Activated naive CD4-positive, alpha-beta T cell (primary cell): ENCODE measurements at regions not wholly inside any gene's neighbourhood (a gene's known extent, or its start where the extent isn't known, plus 50 kb on each side); places are given as distances from the start of the nearest gene placed in this dataset.

Source experiments
- DNase-seq, 4 experiments: peaks; one replicate each; lab custom pipeline; 2025; lab: John Stamatoyannopoulos, UW

DNA sequence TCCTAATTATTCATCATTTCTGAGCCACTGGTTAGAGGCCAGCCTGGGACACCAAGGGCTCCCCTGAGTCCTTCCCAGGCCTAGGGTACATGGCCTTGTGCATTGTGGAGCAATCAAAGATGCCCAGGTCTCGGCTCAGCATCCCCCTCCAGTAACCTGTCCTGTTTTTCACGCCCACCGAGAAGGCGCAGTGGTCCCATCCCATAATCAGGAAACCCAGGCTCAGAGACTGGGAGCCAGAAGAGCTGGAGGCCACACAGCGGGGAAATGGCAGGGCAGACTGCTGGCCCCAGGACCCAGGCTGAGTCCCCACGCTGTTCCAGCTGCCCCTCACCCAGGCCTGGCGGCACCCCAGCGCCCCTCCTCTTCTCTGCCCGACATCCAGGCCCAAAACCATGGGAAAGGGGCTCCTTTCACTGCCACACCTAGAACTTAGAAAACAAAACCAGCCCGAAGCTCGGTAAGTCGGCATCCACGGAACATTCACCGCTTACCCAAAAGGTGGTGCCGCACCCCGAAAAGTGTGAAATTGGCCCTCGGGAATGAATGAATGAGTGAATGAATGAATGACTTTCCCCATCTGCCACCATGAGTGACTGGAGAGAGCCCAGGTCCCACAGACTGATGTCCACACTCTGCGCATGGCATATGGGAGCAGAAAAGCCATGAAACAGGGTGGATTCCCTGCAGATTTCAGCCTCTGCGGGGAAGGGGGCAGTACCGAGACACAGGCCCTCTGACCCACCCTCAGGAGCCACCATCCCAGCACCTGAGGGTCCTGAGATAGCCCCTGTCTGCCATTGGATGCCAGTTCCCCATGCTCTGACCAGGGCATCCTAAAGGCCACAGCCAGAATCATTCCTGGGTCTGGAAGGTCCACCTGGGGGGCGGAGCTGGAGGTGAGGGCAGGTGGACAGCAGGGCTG lies 132.5 kb downstream of the OLFM1 start:
- no peak for DNase-seq

DNA sequence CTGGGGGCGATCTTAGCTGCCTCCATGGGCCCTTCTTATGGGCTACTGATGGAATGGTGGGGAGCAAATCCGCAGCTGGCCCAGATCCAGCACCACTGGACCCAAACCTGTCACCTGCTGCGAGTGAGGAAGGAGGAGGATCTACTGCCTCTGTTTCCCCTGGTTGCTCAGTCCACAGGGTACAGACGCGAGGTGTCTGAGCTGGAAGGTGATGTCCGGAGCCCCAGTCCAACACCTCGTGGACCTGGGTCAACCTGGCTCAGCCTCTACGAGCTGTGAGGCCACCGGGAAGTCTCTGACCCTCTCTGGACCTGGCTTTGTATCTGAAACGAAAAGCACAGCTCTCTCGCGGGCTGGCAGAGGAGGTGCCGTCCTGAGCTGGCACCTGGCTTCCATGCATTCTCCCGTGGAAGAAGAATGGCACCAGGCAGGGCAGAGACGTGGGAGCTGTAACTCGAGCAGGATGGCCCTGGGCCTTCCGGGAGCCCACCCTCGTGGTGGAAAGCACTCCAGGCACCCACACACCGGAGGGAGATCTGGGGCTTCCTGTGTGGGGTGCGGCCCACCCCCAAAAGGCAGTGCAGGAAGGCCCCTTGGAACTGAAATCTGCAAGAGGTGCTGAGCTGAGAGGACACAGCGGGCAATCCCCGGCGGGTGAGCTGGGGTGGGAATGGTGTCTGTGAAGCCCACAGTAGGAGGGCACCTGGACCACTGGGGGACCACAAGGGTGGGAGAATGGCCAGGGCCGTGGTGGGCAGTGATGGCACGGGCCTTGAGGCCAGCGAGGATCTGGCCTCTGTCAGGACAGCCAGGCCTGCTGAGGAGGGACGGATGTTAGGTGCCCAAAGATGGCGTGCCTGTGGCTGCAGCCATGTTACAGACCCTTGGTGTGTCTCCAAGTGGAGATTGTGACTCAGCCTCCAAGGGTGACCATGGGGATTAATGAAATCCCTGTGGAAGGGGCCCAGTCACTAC lies 133.4 kb downstream of the OLFM1 start:
- DNase-seq, result no peak

- no peak for DNase-seq
These were observed 134.1 kb downstream of the OLFM1 start for GRCh38 chr9:135221576-135221950.

GRCh38 chr9:135221951-135222631 lies 134.6 kb downstream of the OLFM1 start:
- DNase-seq, result no peak

DNA sequence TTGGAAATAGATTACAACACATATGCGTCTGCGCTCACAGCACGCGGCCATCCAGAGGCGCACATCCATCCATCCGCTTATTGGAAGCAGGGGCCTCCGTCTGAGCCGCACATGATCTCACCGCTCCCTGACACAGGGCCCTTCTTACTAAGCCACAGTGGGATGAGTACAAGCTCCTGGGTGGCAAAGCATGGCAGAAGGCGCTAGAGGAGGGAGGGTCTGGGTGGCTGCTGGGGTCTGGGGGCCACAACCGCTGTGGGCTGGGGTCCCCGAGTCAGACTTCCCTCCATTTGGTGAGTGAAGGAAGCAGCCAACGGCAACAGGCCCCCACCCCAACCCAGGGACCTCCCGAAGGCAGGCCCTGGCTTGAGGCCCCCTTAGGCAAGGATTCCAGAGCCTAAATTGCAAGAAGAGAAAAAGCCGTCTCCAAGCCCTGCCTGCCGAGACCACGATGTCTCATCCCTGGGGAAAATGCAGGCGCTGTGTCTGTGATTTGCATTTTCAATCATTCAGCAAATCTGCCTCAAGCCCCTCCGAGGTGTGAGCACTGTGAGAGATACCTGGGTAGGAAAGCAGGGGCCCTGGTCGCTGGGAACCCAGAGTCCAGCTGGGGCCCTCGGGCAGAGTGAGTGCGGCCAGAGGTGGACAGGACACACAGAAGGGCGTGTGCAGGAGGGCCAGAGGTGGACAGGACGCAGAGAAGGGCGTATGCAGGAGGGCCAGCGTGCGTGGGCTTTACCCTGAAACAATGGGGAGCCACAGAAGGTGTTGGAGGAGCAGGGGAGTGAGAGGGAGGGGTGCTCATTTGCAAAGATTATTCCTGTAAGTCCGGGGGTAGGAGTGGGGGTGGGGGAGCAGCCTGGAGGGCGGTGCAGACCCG lies 135.7 kb downstream of the OLFM1 start:
- no peak for DNase-seq

- DNase-seq, result no peak
These were observed 136.4 kb downstream of the OLFM1 start for GRCh38 chr9:135223831-135224230.

DNA sequence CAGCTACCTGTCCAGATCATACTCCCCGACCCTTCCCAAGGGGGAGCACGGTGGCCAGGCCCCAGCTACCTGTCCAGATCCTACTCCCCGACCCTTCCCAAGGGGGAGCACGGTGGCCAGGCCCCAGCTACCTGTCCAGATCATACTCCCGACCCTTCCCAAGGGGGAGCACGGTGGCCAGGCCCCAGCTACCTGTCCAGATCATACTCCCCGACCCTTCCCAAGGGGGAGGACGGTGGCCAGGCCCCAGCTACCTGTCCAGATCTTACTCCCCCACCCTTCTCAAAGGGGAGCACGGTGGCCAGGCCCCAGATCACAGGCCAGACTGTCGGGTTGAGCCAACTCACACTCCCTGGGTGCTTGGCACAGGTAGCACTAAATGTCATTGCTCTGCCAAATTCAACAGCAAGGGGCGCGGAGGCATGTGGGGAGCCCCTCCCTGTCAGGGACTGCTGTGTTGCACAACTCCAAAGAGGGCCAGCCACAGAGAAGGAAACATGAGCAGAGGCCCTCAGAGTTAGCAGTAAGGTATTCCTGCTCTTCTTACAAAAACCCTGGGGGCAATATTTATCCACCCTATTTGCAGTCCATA lies 136.9 kb downstream of the OLFM1 start:
- no peak for DNase-seq

DNA sequence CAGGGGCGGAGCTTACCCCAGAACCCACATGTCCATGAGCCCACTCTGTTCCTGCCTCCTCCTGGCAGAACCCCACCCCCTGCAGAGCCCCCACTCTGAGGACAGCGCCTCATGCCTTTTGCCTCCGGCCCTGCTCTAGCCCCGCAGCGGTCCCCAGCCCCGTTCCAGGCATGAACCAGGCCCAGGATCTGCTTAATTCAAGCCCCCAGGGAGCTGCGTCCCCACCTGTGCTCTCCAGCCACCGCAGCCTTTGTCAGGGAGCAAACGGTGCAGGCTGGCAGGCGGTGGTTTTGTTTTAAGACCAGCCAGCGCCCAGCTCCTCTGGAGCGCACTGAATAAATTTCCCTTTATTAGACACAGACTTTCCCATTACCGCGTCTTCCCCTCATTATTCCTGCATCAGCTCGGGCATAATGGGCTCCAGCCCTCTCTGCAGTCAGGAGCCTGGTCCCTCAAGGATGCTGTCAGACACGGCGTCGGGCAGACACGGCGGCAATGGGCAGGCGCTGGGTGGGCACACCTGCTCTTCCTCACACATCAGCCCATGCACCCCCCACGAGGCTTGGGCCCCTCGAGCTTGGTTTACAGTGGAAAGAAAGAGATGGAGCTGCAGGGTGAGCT lies 137.6 kb downstream of the OLFM1 start:
- no peak for DNase-seq

DNA sequence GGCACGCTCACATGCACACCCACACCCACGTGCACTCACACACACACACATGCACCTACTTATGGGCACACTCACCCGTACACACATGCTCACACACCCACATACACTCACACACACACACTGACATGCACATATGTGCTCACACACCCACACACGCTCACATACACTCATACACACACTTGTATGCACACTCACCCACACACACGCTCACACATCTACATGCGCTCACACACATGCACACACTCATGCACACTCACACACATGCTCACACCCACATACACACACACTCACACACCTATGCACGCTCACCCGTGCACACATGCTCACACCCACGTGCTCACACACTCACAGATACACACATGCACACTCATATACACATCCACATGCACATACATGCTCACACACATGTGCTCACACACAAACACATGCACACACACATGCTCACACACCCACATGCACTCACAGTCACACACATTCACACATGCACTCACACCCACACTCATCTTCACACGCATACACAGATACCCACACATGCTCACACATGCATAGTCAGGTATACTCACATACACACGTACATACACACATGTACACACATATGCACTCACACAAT lies 138.3 kb downstream of the OLFM1 start:
- DNase-seq, result no peak

- no peak for DNase-seq
These were observed 139.0 kb downstream of the OLFM1 start for GRCh38 chr9:135226369-135227050.

- no peak for DNase-seq
These were observed 140.3 kb downstream of the OLFM1 start for GRCh38 chr9:135227641-135228251.

- DNase-seq, result no peak
These were observed 141.0 kb downstream of the OLFM1 start for GRCh38 chr9:135228345-135228982.

DNA sequence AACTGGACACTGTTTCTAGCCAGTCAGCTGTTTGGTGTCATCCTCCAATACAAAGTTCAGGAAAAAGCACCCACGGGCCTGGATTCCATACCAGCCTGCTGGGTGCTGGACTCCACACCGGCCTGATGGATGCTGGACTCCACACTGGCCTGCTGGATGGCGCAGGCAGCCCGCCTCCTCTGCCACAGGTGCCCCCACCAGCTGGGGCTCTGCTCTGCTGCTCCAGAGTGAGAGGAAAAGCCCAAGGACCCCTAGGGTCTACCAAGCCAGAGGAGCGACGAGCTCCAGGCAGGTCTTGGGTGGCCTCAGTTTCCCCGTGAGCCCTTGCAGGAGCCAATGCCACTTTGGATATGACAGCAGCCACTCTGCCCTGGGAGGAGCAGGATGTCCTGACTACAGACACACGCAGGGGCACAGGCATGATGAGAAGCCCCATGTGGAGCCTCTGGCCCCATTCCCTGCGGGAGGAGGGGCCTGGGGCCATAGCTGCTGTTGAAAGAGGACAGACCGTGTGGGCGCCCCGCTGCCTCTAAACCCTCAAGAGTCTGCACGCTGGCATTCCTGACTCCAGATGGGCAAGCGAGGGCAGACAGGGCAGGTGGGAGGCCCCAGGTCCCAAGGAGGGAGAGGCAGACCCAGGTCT lies 141.6 kb downstream of the OLFM1 start:
- DNase-seq, result no peak

DNA sequence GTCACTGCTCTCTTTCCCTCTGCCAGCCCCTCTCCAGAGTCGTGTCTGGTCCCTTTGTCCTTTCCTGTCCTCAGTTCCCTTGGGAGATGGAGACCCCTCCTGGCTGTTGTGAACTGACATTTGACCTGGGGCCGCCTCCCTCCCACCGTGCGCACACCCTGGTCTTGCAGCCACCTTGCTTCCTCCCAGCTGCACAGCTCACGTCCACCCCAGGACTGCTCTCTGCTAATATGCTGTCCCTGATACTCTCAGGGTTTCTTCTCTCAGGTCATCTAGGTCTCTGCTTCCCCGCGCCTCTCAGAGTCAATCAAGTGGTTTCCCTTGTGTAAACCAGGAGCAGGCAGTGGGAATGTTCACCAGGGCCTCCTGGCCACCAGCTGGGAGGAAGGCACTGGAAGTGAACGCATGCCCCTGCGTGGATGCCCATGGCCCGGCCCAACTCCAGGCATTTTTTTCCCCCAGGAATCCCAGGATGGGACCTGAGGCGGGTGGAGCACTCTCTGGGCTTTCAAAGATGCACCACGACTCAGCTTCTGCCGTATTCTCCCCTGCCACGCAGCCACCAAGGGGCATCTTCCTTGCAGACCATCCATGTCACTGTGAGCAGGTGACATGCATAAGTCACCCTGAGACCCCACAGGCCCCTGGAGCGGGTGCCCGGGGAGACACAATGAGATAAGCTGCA lies 142.4 kb downstream of the OLFM1 start:
- DNase-seq, result no peak

DNA sequence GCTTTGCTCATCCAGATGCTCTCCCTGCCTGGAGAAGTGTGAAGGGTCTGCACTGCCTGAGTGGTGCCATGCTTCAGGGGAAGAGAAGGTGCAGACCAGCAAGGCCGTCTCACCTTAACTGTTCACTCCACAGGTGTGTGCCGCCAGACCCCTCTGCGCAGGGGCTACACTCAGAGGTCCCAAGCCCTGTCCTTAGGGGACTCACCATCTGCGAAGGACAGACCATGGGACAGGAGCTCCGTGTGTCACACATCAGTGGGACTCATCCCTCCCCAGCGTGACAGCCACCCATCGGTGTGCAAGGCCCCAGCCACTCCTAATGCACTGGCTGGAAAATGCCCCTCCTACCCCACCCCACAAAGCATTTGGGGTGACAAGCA lies 142.9 kb downstream of the OLFM1 start:
- no peak for DNase-seq

GRCh38 chr9:135230817-135231520 lies 143.5 kb downstream of the OLFM1 start:
- no peak for DNase-seq
